GM12878 (cell line): ENCODE measurements at regions not wholly inside any gene's neighbourhood (a gene's known extent, or its start where the extent isn't known, plus 50 kb on each side); places are given as distances from the start of the nearest gene placed in this dataset.

Experiments
- ATAC-seq: fragments of 200-7000 bp; cut with Tn5 transposase; 3 replicates; pipeline ENCODE4 v1.9.1; 2020; ENCODE audit warnings: mild to moderate bottlenecking, moderate library complexity
- BruUV-seq: library from RNA; stranded (reverse); fragments of 400-500 nt; replicated peaks from 2 replicates; lab custom pipeline; 2021; lab: Mats Ljungman, UMichigan
- CTCF ChIA-PET: fragments of 300-600 bp; sonication (Branson Sonifier 250); formaldehyde crosslinking; extraction: SDS; loops from one replicate; lab custom pipeline; 2021; ENCODE audit warnings: inconsistent platforms; lab: Yijun Ruan, JAX
- POLR2A ChIA-PET: fragments of 350-600 bp; formaldehyde crosslinking; extraction: SDS; loops from one replicate; lab custom pipeline; 2021; ENCODE audit warnings: inconsistent platforms; lab: Charles Lee
- RAD21 ChIA-PET: fragments of 300-600 bp; sonication (Branson Sonifier 250); formaldehyde crosslinking; loops from one replicate; lab custom pipeline; 2023; ENCODE audit warnings: antibody characterized with exemption; ENCODE audit not compliant: unreplicated experiment; lab: Charles Lee
- SMC1A ChIA-PET: fragments of 300-600 bp; sonication (Branson Sonifier 250); formaldehyde crosslinking; loops from one replicate; lab custom pipeline; 2023; ENCODE audit not compliant: unreplicated experiment, uncharacterized antibody; lab: Charles Lee
- DNase-seq: peaks from one replicate; pipeline ENCODE4 v3.0.0-alpha.2; 2011; ENCODE audit warnings: low read depth, low spot score
- FAIRE-seq: peaks from 3 replicates; lab custom pipeline; 2011; peaks lifted over from hg19 to GRCh38; lab: Jason Lieb, UNC
- H2AFZ ChIP-seq: 2 replicates; pipeline ENCODE4 v1.6.0; 2011; ENCODE audit warnings: low read depth, low read length, control low read depth; ENCODE audit not compliant: control insufficient read depth
- H3K27ac ChIP-seq: 2 replicates; pipeline ENCODE4 v1.5.1; 2011; ENCODE audit warnings: control low read depth; ENCODE audit not compliant: control insufficient read depth, insufficient read depth
- H3K27me3 ChIP-seq, 2 experiments: replicated peaks in 1 of 2; 2 replicates each; pipeline versions ENCODE4 v1.6.0 to v1.6.1; 2011; ENCODE audit warnings: low read length in 1 of 2; ENCODE audit not compliant: control insufficient read depth in 2 of 2, insufficient read depth in 2 of 2
- H3K36me3 ChIP-seq, 2 experiments: 2 replicates each; pipeline ENCODE4 v1.5.1; 2011; ENCODE audit warnings: low read length in 1 of 2; ENCODE audit not compliant: control insufficient read depth in 2 of 2, insufficient read depth in 2 of 2
- H3K4me1 ChIP-seq: 2 replicates; pipeline ENCODE4 v1.6.1; 2011; ENCODE audit warnings: mild to moderate bottlenecking, low read length, moderate library complexity, mixed read lengths; ENCODE audit not compliant: control insufficient read depth, insufficient read depth
- H3K4me2 ChIP-seq: 2 replicates; pipeline ENCODE4 v1.6.0; 2011; ENCODE audit warnings: control low read depth; ENCODE audit not compliant: control insufficient read depth, insufficient read depth
- H3K4me3 ChIP-seq: fragments of 200-600 bp; sonication (generic); 2 replicates; pipeline ENCODE4 v1.5.1; 2016
- H3K79me2 ChIP-seq: 2 replicates; pipeline ENCODE4 v1.6.0; 2011; ENCODE audit warnings: low read length; ENCODE audit not compliant: control insufficient read depth, insufficient read depth
- H3K9ac ChIP-seq: 2 replicates; pipeline ENCODE4 v1.8.0; 2011; ENCODE audit warnings: low read length, control low read depth, mixed read lengths; ENCODE audit not compliant: control insufficient read depth, insufficient read depth
- H3K9me3 ChIP-seq: replicated peaks from 3 replicates; pipeline ENCODE4 v1.5.1; 2011; ENCODE audit warnings: mild to moderate bottlenecking, low read length; ENCODE audit not compliant: control insufficient read depth, insufficient read depth
- H4K20me1 ChIP-seq: 2 replicates; pipeline ENCODE4 v1.6.0; 2011; ENCODE audit not compliant: control insufficient read depth, insufficient read depth
- BCL11A ChIP-seq: IDR thresholded peaks from 2 replicates; pipeline ENCODE4 v1.6.1; 2011; ENCODE audit warnings: low read depth, low read length
- CBX5 ChIP-seq: sonication (generic); IDR thresholded peaks from 2 replicates; pipeline ENCODE4 v1.6.1; 2016; ENCODE audit warnings: low read depth, moderate library complexity, mild to moderate bottlenecking, inconsistent platforms
- CREM ChIP-seq: IDR thresholded peaks from 2 replicates; pipeline ENCODE4 v1.6.1; 2014; ENCODE audit warnings: antibody characterized with exemption, low read depth
- DPF2 ChIP-seq: fragments of 450-650 bp; IDR thresholded peaks from 2 replicates; pipeline ENCODE4 v1.6.1; 2017; ENCODE audit warnings: mild to moderate bottlenecking
- EP300 ChIP-seq, 2 experiments: fragments of 150-350 bp in 1 of 2; IDR thresholded peaks; 2 replicates each; pipeline ENCODE4 v1.6.1; 2011 to 2012; ENCODE audit warnings: low read depth in 2 of 2, low read length in 2 of 2, borderline replicate concordance in 1 of 2, improper control_type of control experiment in 1 of 2, inconsistent platforms in 1 of 2; ENCODE audit not compliant: control insufficient read depth in 1 of 2
- FOXK2 ChIP-seq: fragments of 450-650 bp; IDR thresholded peaks from 2 replicates; pipeline ENCODE4 v1.6.1; 2017; ENCODE audit warnings: mild to moderate bottlenecking, moderate library complexity
- GATAD2B ChIP-seq: fragments of 450-650 bp; conservative IDR thresholded peaks from 2 replicates; pipeline ENCODE4 v1.6.1; 2017; ENCODE audit warnings: low read depth, mild to moderate bottlenecking, moderate library complexity
- IKZF1 ChIP-seq: fragments of 450-650 bp; conservative IDR thresholded peaks from 2 replicates; pipeline ENCODE4 v1.6.1; 2017; ENCODE audit warnings: antibody characterized with exemption, mild to moderate bottlenecking
- IKZF2 ChIP-seq, 2 experiments: fragments of 450-650 bp; IDR thresholded peaks; 2 replicates each; pipeline ENCODE4 v1.6.1; 2017; ENCODE audit warnings: mild to moderate bottlenecking in 2 of 2, moderate library complexity in 2 of 2
- IRF4 ChIP-seq: IDR thresholded peaks from 2 replicates; pipeline ENCODE4 v1.6.1; 2011; ENCODE audit warnings: low read depth, low read length
- NKRF ChIP-seq: fragments of 450-650 bp; conservative IDR thresholded peaks from 2 replicates; pipeline ENCODE4 v1.6.1; 2017; ENCODE audit warnings: mild to moderate bottlenecking, moderate library complexity
- POU2F2 ChIP-seq: IDR thresholded peaks from 3 replicates; pipeline ENCODE4 v1.6.1; 2011; ENCODE audit warnings: low read depth, mild to moderate bottlenecking, low read length, borderline replicate concordance
- RBBP5 ChIP-seq: fragments of 200-600 bp; sonication (generic); conservative IDR thresholded peaks from 2 replicates; pipeline ENCODE4 v1.6.1; 2016
- SMAD5 ChIP-seq: IDR thresholded peaks from 2 replicates; pipeline ENCODE4 v1.6.1; 2016; ENCODE audit warnings: antibody characterized with exemption, low read depth
- SMARCA5 ChIP-seq: fragments of 450-650 bp; IDR thresholded peaks from 2 replicates; pipeline ENCODE4 v1.6.1; 2017; ENCODE audit warnings: mild to moderate bottlenecking
- SMC3 ChIP-seq: IDR thresholded peaks from 2 replicates; pipeline ENCODE4 v1.6.1; 2011; ENCODE audit warnings: low read length, improper control_type of control experiment, borderline replicate concordance
- USF1 ChIP-seq: IDR thresholded peaks from 2 replicates; pipeline ENCODE4 v1.6.1; 2011; ENCODE audit warnings: borderline replicate concordance, low read depth, mild to moderate bottlenecking, moderate library complexity, mixed read lengths, low read length; ENCODE audit not compliant: insufficient read depth; ENCODE audit errors: extremely low read length
- ZBTB33 ChIP-seq: fragments of 450-650 bp; IDR thresholded peaks from 2 replicates; pipeline ENCODE4 v1.6.1; 2017; ENCODE audit warnings: mild to moderate bottlenecking
- WGBS: methylation state at CpG from one replicate; pipeline ENCODE4 v1.1.6; 2016; ENCODE audit warnings: low lambda C conversion rate; ENCODE audit not compliant: insufficient replicate concordance, insufficient coverage; ENCODE audit errors: missing lambda C conversion rate; 5-methylcytosine and 5-hydroxymethylcytosine counted together
- in situ Hi-C: fragments of 300-500 bp; cut with MboI; formaldehyde crosslinking; loops from 9 replicates; pipeline ENCODE4 v1.14.3; 2018; ENCODE audit warnings: mixed read lengths
- intact Hi-C: fragments of 100-400 bp; cut with micrococcal nuclease; formaldehyde crosslinking; loops from one replicate; pipeline ENCODE4 v1.14.2; 2022; ENCODE audit not compliant: unreplicated experiment

- Histone ChIP-seq H3K79me2 (no peaks in the 10 kb centered on the region), H4K20me1 (no peaks in the 10 kb centered on the region), H2AFZ (peak overlapping the region; percentile 50), H3K9ac (no peak overlapping the region), H3K27me3 (no peaks in the 10 kb centered on the region), H3K4me1 (peaks cover 6% of the 10 kb centered on the region; the same call in 1 of the 2 replicates), H3K4me3 (no peak overlapping the region), H3K27ac (peak overlapping the region; percentile 27; the same call in 1 of the 2 replicates), H3K4me2 (peak overlapping the region; percentile 39), H3K36me3 (no peaks in the 10 kb centered on the region), H3K9me3 (no peaks in the 10 kb centered on the region)
- peak; percentile 88 for FAIRE-seq
- in situ Hi-C loops (no loop called here), intact Hi-C loops (loop anchor here (5.0 kb wide), 1 partner anchor 235 kb away; no protein-coding TSS in a partner anchor)
- BruUV-seq, result no TSS peak
- 6% methylated on average over 3 of the region's 3 CpGs for WGBS
- DNase-seq, result peak; percentile 45
- ChIA-PET SMC1A (interaction anchor here (0.8 to 5.3 kb wide), 26 partner anchors 15 to 695 kb away, joined by 3 to 36 read pairs (median 4); no protein-coding TSS in a partner anchor), RAD21 (interaction anchor here (0.6 to 3.1 kb wide), 20 partner anchors 12 to 1526 kb away, joined by 3 to 19 read pairs (median 4); no protein-coding TSS in a partner anchor), POLR2A (interaction anchor here (0.5 to 0.6 kb wide), 2 partner anchors 494 to 1494 kb away, joined by 3 read pairs; no protein-coding TSS in a partner anchor), CTCF (interaction anchor here (0.7 to 3.6 kb wide), 18 partner anchors 15 to 290 kb away, joined by 3 to 33 read pairs (median 4); no protein-coding TSS in a partner anchor)
- ATAC-seq, result peak; percentile 97
- no peak for TF ChIP-seq NKRF
- TF ChIP-seq POU2F2, result peak; percentile 51; the same call in 1 of the 3 replicates
- no peak for TF ChIP-seq SMARCA5
- TF ChIP-seq ZBTB33, result no peak
- TF ChIP-seq CBX5, result no peak
- TF ChIP-seq BCL11A, result peak; percentile 58; the same call in 1 of the 2 replicates
- no peak for TF ChIP-seq SMAD5
- peak; percentile 45; the same call in 1 of the 2 replicates for TF ChIP-seq IKZF1
- TF ChIP-seq DPF2, result peak; percentile 87
- TF ChIP-seq USF1, result no peak
- peak; percentile 60 for TF ChIP-seq CREM
- TF ChIP-seq SMC3, result 0 out of 2 replicates have a peak, but pooled peaks have one; percentile 11
- 0 out of 2 replicates have a peak, but pooled peaks have one; percentile 68 for TF ChIP-seq IRF4
- TF ChIP-seq FOXK2, result no peak
- TF ChIP-seq RBBP5, result no peak
- peak in 1 of 2 experiments; percentile 73; a peak in 2 of 4 replicates for TF ChIP-seq EP300 (IDR thresholded peaks at IDR 0.05; ENCODE audit: borderline replicate concordance in 1 of 2, control insufficient read depth in 1 of 2, low read depth in 2 of 2, low read length in 2 of 2)
- TF ChIP-seq IKZF2 (IDR thresholded peaks at IDR 0.05), result peak; percentile 93 to 94
- no peak for TF ChIP-seq GATAD2B
These were observed 297.8 kb downstream of the SATB1 start for GRCh38 chr3:18127174-18127858.
